PC-3 (cell line): ENCODE measurements at regions not wholly inside any gene's neighbourhood (a gene's known extent, or its start where the extent isn't known, plus 50 kb on each side); places are given as distances from the start of the nearest gene placed in this dataset.

Source experiments
- ATAC-seq: fragments of 200-7000 bp; cut with Tn5 transposase; 2 replicates; pipeline ENCODE4 v1.9.1; 2020; ENCODE audit warnings: mild to moderate bottlenecking, moderate library complexity
- BruUV-seq: library from RNA; stranded (reverse); fragments of 400-500 nt; replicated peaks from 2 replicates; lab custom pipeline; 2021; lab: Mats Ljungman, UMichigan
- CTCF ChIA-PET: fragments of 300-600 bp; sonication (Branson Sonifier 250); formaldehyde crosslinking; loops from one replicate; lab custom pipeline; 2022; ENCODE audit warnings: antibody characterized with exemption; lab: Charles Lee
- POLR2A ChIA-PET: fragments of 300-600 bp; sonication (Branson Sonifier 250); formaldehyde crosslinking; loops from one replicate; lab custom pipeline; 2022; ENCODE audit warnings: antibody characterized with exemption; ENCODE audit not compliant: unreplicated experiment; lab: Charles Lee
- DNase-seq: peaks from one replicate; pipeline ENCODE4 v3.0.0-alpha.2; 2015
- H2AFZ ChIP-seq: fragments of 300-600 bp; sonication (generic); 2 replicates; pipeline ENCODE4 v1.6.0; 2016; ENCODE audit warnings: antibody characterized with exemption, low read length
- H3F3A ChIP-seq: fragments of 300-600 bp; sonication (generic); one replicate; pipeline ENCODE4 v1.6.0; 2017; ENCODE audit warnings: antibody characterized with exemption, low read length, control low read depth, mild to moderate bottlenecking; ENCODE audit not compliant: unreplicated experiment
- H3K27ac ChIP-seq: fragments of 300-600 bp; sonication (generic); 2 replicates; pipeline ENCODE4 v1.5.1; 2016; ENCODE audit warnings: mild to moderate bottlenecking, low read length
- H3K27me3 ChIP-seq: fragments of 300-600 bp; sonication (generic); 2 replicates; pipeline ENCODE4 v1.6.1; 2016; ENCODE audit warnings: low read length, mixed read lengths
- H3K36me3 ChIP-seq: fragments of 300-600 bp; sonication (generic); 2 replicates; pipeline ENCODE4 v1.6.1; 2016; ENCODE audit warnings: low read depth, mixed run types, low read length, mixed read lengths
- H3K4me1 ChIP-seq: fragments of 300-600 bp; sonication (generic); 2 replicates; pipeline ENCODE4 v1.5.1; 2016; ENCODE audit warnings: low read length; ENCODE audit not compliant: insufficient read depth
- H3K4me2 ChIP-seq: fragments of 300-600 bp; sonication (generic); 2 replicates; pipeline ENCODE4 v1.6.0; 2016; ENCODE audit warnings: low read length
- H3K4me3 ChIP-seq: fragments of 300-600 bp; sonication (generic); 2 replicates; pipeline ENCODE4 v1.5.1; 2016; ENCODE audit warnings: mild to moderate bottlenecking, low read length, mixed read lengths
- H3K79me2 ChIP-seq: fragments of 300-600 bp; sonication (generic); 2 replicates; pipeline ENCODE4 v1.6.1; 2017; ENCODE audit warnings: low read length, mixed read lengths
- H3K9ac ChIP-seq: fragments of 300-600 bp; sonication (generic); 2 replicates; pipeline ENCODE4 v1.6.0; 2016; ENCODE audit warnings: mild to moderate bottlenecking, low read length
- H3K9me2 ChIP-seq: fragments of 300-600 bp; sonication (generic); replicated peaks from 2 replicates; pipeline ENCODE4 v1.6.1; 2016; ENCODE audit warnings: mixed run types, low read length, mixed read lengths
- H3K9me3 ChIP-seq: fragments of 300-600 bp; sonication (generic); 2 replicates; pipeline ENCODE4 v1.6.1; 2016; ENCODE audit warnings: low read length, mixed read lengths
- H4K20me1 ChIP-seq: fragments of 300-600 bp; sonication (generic); 2 replicates; pipeline ENCODE4 v1.6.1; 2016; ENCODE audit warnings: low read length, mixed read lengths
- CTCF ChIP-seq: fragments of 300-600 bp; sonication (generic); conservative IDR thresholded peaks from 2 replicates; pipeline ENCODE4 v1.5.1; 2017; ENCODE audit warnings: antibody characterized with exemption, low read depth, mild to moderate bottlenecking, low read length
- EZH2 ChIP-seq: fragments of 300-600 bp; sonication (generic); IDR thresholded peaks from one replicate; pipeline ENCODE4 v1.6.1; 2017; ENCODE audit warnings: antibody characterized with exemption, mild to moderate bottlenecking, low read length; ENCODE audit not compliant: unreplicated experiment
- EZH2phosphoT487 ChIP-seq: fragments of 300-600 bp; sonication (generic); IDR thresholded peaks from 2 replicates; pipeline ENCODE4 v1.6.1; 2018; ENCODE audit warnings: mild to moderate bottlenecking, antibody characterized with exemption, low read length, borderline replicate concordance
- intact Hi-C: fragments of 100-400 bp; cut with micrococcal nuclease; formaldehyde crosslinking; loops from 2 replicates; pipeline ENCODE4 v1.9.0; 2023

- ChIA-PET POLR2A (no interaction called here), CTCF (no interaction called here)
- no peaks in the 10 kb centered on the region for H3K36me3 ChIP-seq
- H2AFZ ChIP-seq = no peak overlapping the region
- intact Hi-C loops = no loop called here
- H3K9me3 ChIP-seq = no peaks in the 10 kb centered on the region
- H3F3A ChIP-seq = no peaks in the 10 kb centered on the region
- H3K4me3 ChIP-seq = no peak overlapping the region
- peaks cover 4% of the 10 kb centered on the region; the same call in 1 of the 2 replicates for H3K4me1 ChIP-seq
- H3K27ac ChIP-seq = no peak overlapping the region
- TF ChIP-seq EZH2phosphoT487 (no peak), EZH2 (no peak), CTCF (no peak)
- no peaks in the 10 kb centered on the region for H3K9me2 ChIP-seq
- no peak overlapping the region for H3K4me2 ChIP-seq
- H3K9ac ChIP-seq = no peak overlapping the region
- BruUV-seq = no TSS peak
- H3K27me3 ChIP-seq = no peaks in the 10 kb centered on the region
- no peak for DNase-seq
- H3K79me2 ChIP-seq = no peaks in the 10 kb centered on the region
- no peak for ATAC-seq
- no peaks in the 10 kb centered on the region for H4K20me1 ChIP-seq
These were observed 1369.1 kb upstream of the AGA start for GRCh38 chr4:178811356-178811755.

DNA sequence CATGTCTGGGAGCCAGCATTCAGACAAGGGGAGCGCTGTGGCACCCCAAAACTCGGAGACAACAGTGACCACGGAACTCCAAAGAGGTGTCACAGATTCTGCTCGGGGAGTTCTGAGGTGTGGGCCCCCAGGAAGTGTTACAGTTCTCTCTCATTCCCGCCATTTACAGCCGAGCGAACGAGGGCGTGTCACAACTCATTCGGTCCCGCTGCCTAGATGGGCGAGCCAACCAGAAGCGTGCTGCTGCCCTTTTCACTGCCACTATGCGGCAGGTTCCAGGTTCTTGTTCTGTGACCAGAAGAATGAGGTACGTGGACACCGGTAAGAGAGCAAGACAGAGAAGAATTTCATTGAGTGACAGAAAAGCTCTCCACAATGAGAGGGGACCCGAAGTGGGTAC, 1370.6 kb upstream of the AGA start:
- no peaks in the 10 kb centered on the region for H4K20me1 ChIP-seq
- H3K79me2 ChIP-seq = no peaks in the 10 kb centered on the region
- H3K36me3 ChIP-seq = no peaks in the 10 kb centered on the region
- H3K27ac ChIP-seq = no peak overlapping the region
- TF ChIP-seq EZH2phosphoT487 (no peak), EZH2 (no peak), CTCF (no peak)
- DNase-seq (no peak), ATAC-seq (no peak; the same call in 1 of the 2 replicates)
- H3K9me2 ChIP-seq = no peaks in the 10 kb centered on the region
- H3K27me3 ChIP-seq = no peaks in the 10 kb centered on the region
- no peaks in the 10 kb centered on the region for H3K9me3 ChIP-seq
- BruUV-seq = no TSS peak
- no peak overlapping the region for H3K9ac ChIP-seq
- H2AFZ ChIP-seq = peak overlapping the region; percentile 63
- POLR2A ChIA-PET = no interaction called here
- no peak overlapping the region for H3K4me3 ChIP-seq
- intact Hi-C loops = no loop called here
- CTCF ChIA-PET = no interaction called here
- no peak overlapping the region for H3K4me2 ChIP-seq
- no peaks in the 10 kb centered on the region for H3F3A ChIP-seq
- H3K4me1 ChIP-seq = peaks cover 4% of the 10 kb centered on the region; the same call in 1 of the 2 replicates

GRCh38 chr4:178814908-178815307, 1372.7 kb upstream of the AGA start:
- H3F3A ChIP-seq = no peaks in the 10 kb centered on the region
- ATAC-seq (no peak), DNase-seq (peak; percentile 4)
- no TSS peak for BruUV-seq
- no peak overlapping the region for H3K4me3 ChIP-seq
- no peaks in the 10 kb centered on the region for H3K9me3 ChIP-seq
- H3K36me3 ChIP-seq = no peaks in the 10 kb centered on the region
- no peak overlapping the region for H3K27ac ChIP-seq
- H3K4me1 ChIP-seq = peaks cover 4% of the 10 kb centered on the region; the same call in 1 of the 2 replicates
- no peak overlapping the region for H2AFZ ChIP-seq
- H3K79me2 ChIP-seq = no peaks in the 10 kb centered on the region
- POLR2A ChIA-PET = no interaction called here
- no peak overlapping the region for H3K4me2 ChIP-seq
- no peak overlapping the region for H3K9ac ChIP-seq
- TF ChIP-seq EZH2phosphoT487 (no peak), CTCF (no peak), EZH2 (no peak)
- H3K27me3 ChIP-seq = no peaks in the 10 kb centered on the region
- no peaks in the 10 kb centered on the region for H3K9me2 ChIP-seq
- no peaks in the 10 kb centered on the region for H4K20me1 ChIP-seq
- CTCF ChIA-PET = no interaction called here
- intact Hi-C loops = no loop called here
